Hypothalamus (tissue), 51 donors: ENCODE measurements at regions not wholly inside any gene's neighbourhood (a gene's known extent, or its start where the extent isn't known, plus 50 kb on each side); places are given as distances from the start of the nearest gene placed in this dataset.

Experiments used
- DNase-seq, 51 donors: peaks; one replicate each; lab custom pipeline; 2025; lab: John Stamatoyannopoulos, UW

- no peak for DNase-seq
Measured at GRCh38 chrX:9189286-9189685, 155.4 kb upstream of the FAM9B start.

GRCh38 chrX:9191392-9191791 lies 157.5 kb upstream of the FAM9B start:
- DNase-seq, result no peak

GRCh38 chrX:9195199-9195880 lies 161.4 kb upstream of the FAM9B start:
- no peak for DNase-seq

GRCh38 chrX:9196961-9197640 lies 163.2 kb upstream of the FAM9B start:
- no peak for DNase-seq

GRCh38 chrX:9204560-9204959 lies 170.6 kb upstream of the FAM9B start:
- no peak for DNase-seq

GRCh38 chrX:9205599-9206223 lies 171.8 kb upstream of the FAM9B start:
- no peak for DNase-seq

- DNase-seq, result no peak
Measured at GRCh38 chrX:9207142-9207541, 173.2 kb upstream of the FAM9B start.

GRCh38 chrX:9211269-9211668 lies 177.3 kb upstream of the FAM9B start:
- no peak for DNase-seq

- no peak for DNase-seq
Measured at GRCh38 chrX:9221781-9222180, 187.9 kb upstream of the FAM9B start.

- peak in 1 of 51 donors; percentile 0 for DNase-seq
Measured at GRCh38 chrX:9222299-9222698, 188.4 kb upstream of the FAM9B start.

- DNase-seq, result no peak
Measured at GRCh38 chrX:9227276-9227675, 193.3 kb upstream of the FAM9B start.

GRCh38 chrX:9231491-9231890 lies 197.6 kb upstream of the FAM9B start:
- DNase-seq, result no peak

- peak in 3 of 51 donors; percentile 0 to 3 (median 1) for DNase-seq
Measured at GRCh38 chrX:9233141-9233540, 199.2 kb upstream of the FAM9B start.

GRCh38 chrX:9234315-9234714 lies 200.4 kb upstream of the FAM9B start:
- no peak for DNase-seq

GRCh38 chrX:9235722-9236121 lies 201.8 kb upstream of the FAM9B start:
- no peak for DNase-seq

GRCh38 chrX:9240956-9241355 lies 207.0 kb upstream of the FAM9B start:
- DNase-seq, result no peak

GRCh38 chrX:9241427-9241826 lies 207.5 kb upstream of the FAM9B start:
- DNase-seq, result no peak

GRCh38 chrX:9249051-9249846 lies 215.3 kb upstream of the FAM9B start:
- DNase-seq, result no peak

GRCh38 chrX:9252182-9252581 lies 212.7 kb upstream of the TBL1X start:
- no peak for DNase-seq

- DNase-seq, result no peak
Measured at GRCh38 chrX:9253211-9253610, 211.6 kb upstream of the TBL1X start.

GRCh38 chrX:9257718-9258420 lies 207.0 kb upstream of the TBL1X start:
- no peak for DNase-seq
